ENCODE measurements at regions not wholly inside any gene's neighbourhood (a gene's known extent, or its start where the extent isn't known, plus 50 kb on each side); places are given as distances from the start of the nearest gene placed in this dataset.

DNA sequence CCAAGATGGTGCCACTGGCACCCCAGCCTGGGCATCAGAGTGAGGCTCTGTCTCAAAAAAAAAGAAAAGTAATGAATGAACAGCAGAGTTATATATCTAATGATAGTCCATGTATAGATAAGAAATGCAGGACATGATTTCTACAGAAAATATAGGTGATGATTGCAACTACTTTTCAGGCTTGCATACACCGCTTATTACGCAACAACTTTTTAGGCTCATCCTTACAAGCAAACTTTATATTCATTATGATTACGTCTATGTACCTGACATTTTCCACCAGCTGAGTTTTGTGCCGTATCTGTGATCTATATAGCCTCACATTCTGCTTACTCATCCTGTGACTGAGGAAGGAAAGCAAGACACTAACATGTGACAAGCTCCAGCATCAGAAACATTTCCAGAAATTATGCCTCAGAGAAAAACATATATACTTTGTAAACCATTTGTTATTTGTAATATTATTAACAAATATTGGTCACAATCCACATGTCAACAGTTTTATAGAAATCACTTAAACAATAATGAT, 906.3 kb downstream of the ZPLD1 start:
- Histone ChIP-seq H4K20me1 (ENCODE audit: control insufficient read depth, insufficient read depth, insufficient read length) (no peaks in the 10 kb centered on the region), H3K4me2 (ENCODE audit: insufficient read depth, insufficient read length, low read length) (no peak overlapping the region), H2BK20ac (ENCODE audit: low read depth, low read length, poor library complexity, severe bottlenecking) (no peak overlapping the region), H3K23me2 (ENCODE audit: insufficient read length, low read depth, low read length, poor library complexity, severe bottlenecking) (no peaks in the 10 kb centered on the region), H3T11ph (ENCODE audit: low read length) (no peak overlapping the region), H3K4ac (ENCODE audit: low read depth, low read length) (no peak overlapping the region), H2AFZ (ENCODE audit: low read length) (no peak overlapping the region), H2BK120ac (ENCODE audit: low read depth, low read length, poor library complexity, severe bottlenecking) (no peak overlapping the region), H3K23ac (ENCODE audit: insufficient read length, low read depth, low read length) (no peak overlapping the region), H3K9me3 (ENCODE audit: control insufficient read depth, low read depth, low read length) (no peaks in the 10 kb centered on the region), H3K56ac (ENCODE audit: insufficient read length, low read depth, low read length) (no peak overlapping the region), H4K5ac (ENCODE audit: insufficient read length, low read depth, low read length) (no peak overlapping the region), H3K14ac (ENCODE audit: insufficient read depth, low read length) (no peak overlapping the region), H3K27ac (ENCODE audit: insufficient read length, low read depth, low read length) (no peak overlapping the region), H3K79me2 (ENCODE audit: insufficient read depth, low read length) (no peaks in the 10 kb centered on the region), H4K8ac (replicated peaks; ENCODE audit: insufficient read length, low read depth, low read length) (no peak overlapping the region), H2BK12ac (ENCODE audit: insufficient read length, low read depth, low read length) (no peak overlapping the region), H3K79me1 (ENCODE audit: insufficient read depth, low read depth, low read length, poor library complexity, severe bottlenecking) (no peaks in the 10 kb centered on the region), H3K9ac (ENCODE audit: extremely low read depth, insufficient read length, low read length) (no peak overlapping the region), H3K18ac (ENCODE audit: insufficient read length, low read depth, low read length) (no peak overlapping the region), H4K91ac (ENCODE audit: insufficient read length, low read depth, low read length) (no peak overlapping the region), H2AK5ac (ENCODE audit: insufficient read length, low read length) (no peak overlapping the region), H3K4me1 (ENCODE audit: insufficient read depth, low read length) (no peaks in the 10 kb centered on the region), H2BK5ac (ENCODE audit: insufficient read length, low read length) (no peak overlapping the region), H2BK15ac (ENCODE audit: low read depth, low read length) (no peak overlapping the region), H3K27me3 (ENCODE audit: insufficient read depth, low read length) (no peaks in the 10 kb centered on the region)
- no peak for DNase-seq
- TF ChIP-seq CTCF (conservative IDR thresholded peaks at IDR 0.05) = no peak
- Mint-ChIP-seq H3K9me3 (no peaks in the 10 kb centered on the region; a peak in 1 of 5 replicates), H3K4me1 (no peaks in the 10 kb centered on the region; a peak in 1 of 4 replicates), H3K4me3 (no peak overlapping the region), H3K27me3 (ENCODE audit: low read depth) (no peaks in the 10 kb centered on the region), H3K36me3 (ENCODE audit: insufficient read depth in 1 of 3, low read depth in 3 of 3) (no peaks in the 10 kb centered on the region), H3K27ac (no peak overlapping the region)
- WGBS (ENCODE audit: extremely low coverage, insufficient read length, low lambda C conversion rate) = no CpG with 5 or more reads among the region's 4 CpGs
